A673 (cell line): ENCODE measurements at regions not wholly inside any gene's neighbourhood (a gene's known extent, or its start where the extent isn't known, plus 50 kb on each side); places are given as distances from the start of the nearest gene placed in this dataset.

Experiments
- CTCF ChIP-seq: fragments of 300-800, 200-600 bp; sonication (generic); conservative IDR thresholded peaks from 2 replicates; pipeline ENCODE4 v1.5.1; 2017; ENCODE audit warnings: low read depth, mild to moderate bottlenecking, antibody characterized with exemption, low read length, moderate library complexity, mixed read lengths
- EZH2 ChIP-seq: fragments of 200-600 bp; sonication (generic); IDR thresholded peaks from 2 replicates; pipeline ENCODE4 v1.6.1; 2017; ENCODE audit warnings: borderline replicate concordance, low read depth, mild to moderate bottlenecking, mixed read lengths, antibody characterized with exemption, low read length; ENCODE audit not compliant: poor library complexity, severe bottlenecking

DNA sequence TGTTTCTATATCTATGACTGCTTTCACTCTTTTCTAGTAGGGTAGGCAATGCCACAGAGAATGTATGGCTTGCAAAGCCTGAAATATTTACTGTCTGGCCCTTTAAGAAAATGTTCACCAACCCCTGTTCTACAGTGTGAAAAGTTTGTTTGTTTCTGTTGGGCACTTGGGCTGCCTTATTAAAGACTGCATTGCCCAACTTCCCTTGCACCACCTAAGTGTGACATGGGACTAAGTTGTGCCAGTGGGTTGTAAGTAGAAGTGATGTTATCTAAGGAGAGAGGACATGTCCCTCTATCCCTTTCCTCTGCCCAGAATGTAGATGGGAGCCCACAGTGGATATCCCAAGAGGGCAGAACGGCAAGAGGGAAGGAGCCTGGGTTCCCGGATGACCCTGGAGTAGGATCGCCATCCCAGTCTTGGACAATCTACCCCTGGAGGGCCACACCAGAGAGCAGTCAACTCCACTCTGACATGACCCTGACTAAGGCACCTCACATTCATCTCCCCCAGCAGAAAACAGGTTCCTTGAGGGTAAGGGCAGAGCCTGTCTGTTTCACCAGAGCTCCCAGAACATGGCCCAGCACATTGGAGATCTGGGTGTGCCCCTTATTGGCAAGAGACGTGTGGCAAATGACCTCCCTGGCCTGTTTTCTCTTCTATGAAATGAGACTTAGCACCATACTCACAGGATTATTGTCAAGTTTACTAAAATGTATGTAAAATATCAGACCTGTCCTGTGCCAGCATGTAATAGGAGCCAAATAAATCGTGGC, 138.8 kb downstream of the SMAD6 start:
- TF ChIP-seq CTCF (no peak), EZH2 (no peak)
